GM23248 (cell line): ENCODE measurements at regions not wholly inside any gene's neighbourhood (a gene's known extent, or its start where the extent isn't known, plus 50 kb on each side); places are given as distances from the start of the nearest gene placed in this dataset.

ENCODE experiments used
- DNase-seq: peaks from one replicate; pipeline ENCODE4 v3.0.0-alpha.2; 2015
- H2AFZ ChIP-seq: fragments of 200-600 bp; sonication (generic); 2 replicates; pipeline ENCODE4 v1.6.1; 2016; ENCODE audit warnings: antibody characterized with exemption
- H3F3A ChIP-seq: fragments of 200-600 bp; sonication (generic); 2 replicates; pipeline ENCODE4 v1.6.1; 2016; ENCODE audit warnings: mild to moderate bottlenecking, antibody characterized with exemption, mixed run types; ENCODE audit not compliant: insufficient read depth
- H3K27ac ChIP-seq: fragments of 200-600 bp; sonication (generic); 2 replicates; pipeline ENCODE4 v1.5.1; 2016; ENCODE audit warnings: mild to moderate bottlenecking
- H3K27me3 ChIP-seq: fragments of 200-600 bp; sonication (generic); replicated peaks from 2 replicates; pipeline ENCODE4 v1.6.1; 2016; ENCODE audit warnings: mild to moderate bottlenecking; ENCODE audit not compliant: insufficient read depth
- H3K36me3 ChIP-seq: fragments of 200-600 bp; sonication (generic); 2 replicates; pipeline ENCODE4 v1.6.1; 2016; ENCODE audit warnings: low read depth, mild to moderate bottlenecking
- H3K4me1 ChIP-seq: fragments of 200-600 bp; sonication (generic); 2 replicates; pipeline ENCODE4 v1.6.1; 2016; ENCODE audit warnings: mild to moderate bottlenecking; ENCODE audit not compliant: insufficient read depth
- H3K4me2 ChIP-seq: fragments of 200-600 bp; sonication (generic); one replicate; pipeline ENCODE4 v1.6.1; 2016; ENCODE audit warnings: mild to moderate bottlenecking; ENCODE audit not compliant: unreplicated experiment
- H3K4me3 ChIP-seq: fragments of 200-600 bp; sonication (generic); 2 replicates; pipeline ENCODE4 v1.5.1; 2016; ENCODE audit warnings: mild to moderate bottlenecking
- H3K79me2 ChIP-seq: fragments of 200-600 bp; sonication (generic); 2 replicates; pipeline ENCODE4 v1.6.1; 2016; ENCODE audit warnings: mild to moderate bottlenecking; ENCODE audit not compliant: insufficient read depth
- H3K9ac ChIP-seq: fragments of 200-600 bp; sonication (generic); 2 replicates; pipeline ENCODE4 v1.6.1; 2016; ENCODE audit warnings: mild to moderate bottlenecking
- H3K9me2 ChIP-seq: fragments of 200-600 bp; sonication (generic); 2 replicates; pipeline ENCODE4 v1.6.1; 2016; ENCODE audit warnings: mixed run types, mild to moderate bottlenecking, moderate library complexity; ENCODE audit not compliant: insufficient read depth
- H3K9me3 ChIP-seq: fragments of 200-600 bp; sonication (generic); one replicate; pipeline ENCODE4 v1.6.1; 2017; ENCODE audit warnings: low read depth
- H4K20me1 ChIP-seq: fragments of 200-600 bp; sonication (generic); 2 replicates; pipeline ENCODE4 v1.6.0; 2016; ENCODE audit not compliant: insufficient read depth
- EZH2 ChIP-seq: fragments of 200-600 bp; sonication (generic); IDR thresholded peaks from 2 replicates; pipeline ENCODE4 v1.6.1; 2018; ENCODE audit warnings: antibody characterized with exemption, mild to moderate bottlenecking; ENCODE audit not compliant: insufficient read depth, poor library complexity, severe bottlenecking
- EZH2phosphoT487 ChIP-seq: fragments of 200-600 bp; sonication (generic); IDR thresholded peaks from 2 replicates; pipeline ENCODE4 v1.6.1; 2018; ENCODE audit warnings: antibody characterized with exemption, moderate library complexity, mild to moderate bottlenecking, low read depth; ENCODE audit not compliant: insufficient read depth
- WGBS, 2 experiments: methylation state at CpG; one replicate each; pipeline ENCODE4 v1.1.6; 2015 to 2017; ENCODE audit warnings: low lambda C conversion rate in 2 of 2, low coverage in 1 of 2; ENCODE audit errors: missing lambda C conversion rate in 2 of 2; 5-methylcytosine and 5-hydroxymethylcytosine counted together
- in situ Hi-C: fragments of 300-500 bp; cut with MboI; formaldehyde crosslinking; loops from 2 replicates; pipeline ENCODE4 v1.15.0; 2020

- H3K27ac ChIP-seq, result no peak overlapping the region
- no peak overlapping the region for H2AFZ ChIP-seq
- H3K79me2 ChIP-seq, result no peaks in the 10 kb centered on the region
- H3K36me3 ChIP-seq, result no peaks in the 10 kb centered on the region
- H3K4me1 ChIP-seq, result no peaks in the 10 kb centered on the region
- no peaks in the 10 kb centered on the region for H4K20me1 ChIP-seq
- DNase-seq, result no peak
- WGBS, 2 experiments, result 92 to 99% methylated on average over 7 of the region's 7 CpGs
- in situ Hi-C loops, result no loop called here
- H3K9ac ChIP-seq, result no peak overlapping the region
- H3K9me2 ChIP-seq, result no peaks in the 10 kb centered on the region
- no peaks in the 10 kb centered on the region for H3K9me3 ChIP-seq
- H3K4me3 ChIP-seq, result no peak overlapping the region
- H3K27me3 ChIP-seq, result no peaks in the 10 kb centered on the region
- H3K4me2 ChIP-seq, result no peak overlapping the region
- no peaks in the 10 kb centered on the region for H3F3A ChIP-seq
- no peak for TF ChIP-seq EZH2phosphoT487
- no peak for TF ChIP-seq EZH2
Observed at GRCh38 chr1:8162168-8162567, 136.1 kb upstream of the ERRFI1 start.

- Histone ChIP-seq H3K27ac (no peak overlapping the region), H3K27me3 (no peaks in the 10 kb centered on the region), H3F3A (no peaks in the 10 kb centered on the region), H3K4me1 (no peaks in the 10 kb centered on the region), H3K79me2 (no peaks in the 10 kb centered on the region), H3K4me3 (no peak overlapping the region), H3K9me2 (no peaks in the 10 kb centered on the region), H2AFZ (no peak overlapping the region), H3K9me3 (no peaks in the 10 kb centered on the region), H3K4me2 (no peak overlapping the region), H3K9ac (no peak overlapping the region), H3K36me3 (no peaks in the 10 kb centered on the region), H4K20me1 (no peaks in the 10 kb centered on the region)
- in situ Hi-C loops, result no loop called here
- WGBS, 2 experiments, result 64 to 79% methylated on average over 6 to 9 of the region's 9 CpGs
- DNase-seq, result no peak
- TF ChIP-seq EZH2phosphoT487 (no peak), EZH2 (no peak)
Observed at GRCh38 chr1:8161546-8162105, 135.5 kb upstream of the ERRFI1 start.

- Histone ChIP-seq H3K9me3 (no peaks in the 10 kb centered on the region), H2AFZ (no peak overlapping the region), H3K4me3 (no peak overlapping the region), H3K4me2 (no peak overlapping the region), H3K36me3 (no peaks in the 10 kb centered on the region), H3K9ac (no peak overlapping the region), H3K27ac (no peak overlapping the region), H3K27me3 (no peaks in the 10 kb centered on the region), H3K4me1 (no peaks in the 10 kb centered on the region), H3F3A (no peaks in the 10 kb centered on the region), H3K79me2 (no peaks in the 10 kb centered on the region), H4K20me1 (no peaks in the 10 kb centered on the region), H3K9me2 (no peaks in the 10 kb centered on the region)
- no peak for TF ChIP-seq EZH2
- TF ChIP-seq EZH2phosphoT487, result no peak
- in situ Hi-C loops, result no loop called here
- no peak for DNase-seq
- 90 to 91% methylated on average over 8 of the region's 8 CpGs for WGBS, 2 experiments
Observed at GRCh38 chr1:8159470-8160024, 133.4 kb upstream of the ERRFI1 start.

- no peaks in the 10 kb centered on the region for H3K9me2 ChIP-seq
- no peaks in the 10 kb centered on the region for H3K27me3 ChIP-seq
- H4K20me1 ChIP-seq, result no peaks in the 10 kb centered on the region
- no peaks in the 10 kb centered on the region for H3K9me3 ChIP-seq
- H3K9ac ChIP-seq, result no peak overlapping the region
- no peak for DNase-seq
- H3K4me2 ChIP-seq, result no peak overlapping the region
- WGBS, 2 experiments, result 94 to 95% methylated on average over 4 of the region's 4 CpGs
- H3K4me1 ChIP-seq, result no peaks in the 10 kb centered on the region
- no peaks in the 10 kb centered on the region for H3K36me3 ChIP-seq
- H3K79me2 ChIP-seq, result no peaks in the 10 kb centered on the region
- TF ChIP-seq EZH2 (no peak), EZH2phosphoT487 (no peak)
- no peaks in the 10 kb centered on the region for H3F3A ChIP-seq
- H3K27ac ChIP-seq, result no peak overlapping the region
- no peak overlapping the region for H3K4me3 ChIP-seq
- in situ Hi-C loops, result no loop called here
- H2AFZ ChIP-seq, result no peak overlapping the region
Observed at GRCh38 chr1:8158995-8159394, 132.9 kb upstream of the ERRFI1 start.

GRCh38 chr1:8157765-8158164 lies 131.7 kb upstream of the ERRFI1 start:
- Histone ChIP-seq H3K9me2 (no peaks in the 10 kb centered on the region), H3K36me3 (no peaks in the 10 kb centered on the region), H3F3A (no peaks in the 10 kb centered on the region), H3K27me3 (no peaks in the 10 kb centered on the region), H3K9me3 (no peaks in the 10 kb centered on the region), H3K9ac (no peak overlapping the region), H3K79me2 (no peaks in the 10 kb centered on the region), H3K27ac (no peak overlapping the region), H2AFZ (no peak overlapping the region), H3K4me2 (no peak overlapping the region), H3K4me3 (no peak overlapping the region), H4K20me1 (no peaks in the 10 kb centered on the region), H3K4me1 (no peaks in the 10 kb centered on the region)
- DNase-seq, result no peak
- in situ Hi-C loops, result no loop called here
- TF ChIP-seq EZH2phosphoT487, result no peak
- no peak for TF ChIP-seq EZH2
- WGBS, 2 experiments, result 90 to 93% methylated on average over 1 to 2 of the region's 2 CpGs
